Prostate gland (tissue), 2 donors: ENCODE measurements at regions not wholly inside any gene's neighbourhood (a gene's known extent, or its start where the extent isn't known, plus 50 kb on each side); places are given as distances from the start of the nearest gene placed in this dataset.

Experiments
- CTCF ChIP-seq, 4 experiments: fragments of 200-600 bp in 2 of 4; fragments of 450-650 bp in 2 of 4; sonication (generic) in 2 of 4; IDR thresholded peaks; 1 replicate in 3 of 4; 2 replicates in 1 of 4; pipeline ENCODE4 v1.5.1; 2016 to 2019; ENCODE audit warnings: antibody characterized with exemption in 4 of 4, mild to moderate bottlenecking in 2 of 4, moderate library complexity in 2 of 4
- POLR2AphosphoS5 ChIP-seq: sonication (generic); formaldehyde crosslinking; IDR thresholded peaks from one replicate; pipeline ENCODE4 v1.6.1; 2017; ENCODE audit warnings: antibody characterized with exemption

DNA sequence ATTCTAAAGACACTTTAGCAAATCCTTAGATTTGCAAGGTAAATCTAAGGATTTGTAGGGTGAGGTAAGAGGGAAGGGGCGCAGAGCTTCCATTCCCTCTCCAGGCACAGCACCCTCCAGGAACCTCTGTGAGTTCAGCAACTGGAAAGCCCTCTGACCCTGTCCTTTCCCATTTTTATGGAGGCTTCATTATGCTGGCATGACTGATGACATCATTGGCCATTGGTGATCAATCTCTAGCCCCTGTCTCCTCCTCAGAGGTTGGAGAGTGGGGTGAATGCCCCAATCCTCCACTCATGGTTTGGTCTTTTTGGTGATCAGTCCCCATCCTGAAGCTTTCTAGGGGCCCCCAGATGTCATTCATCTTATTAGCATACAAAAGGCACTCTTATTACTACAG is 187.8 kb downstream of the TSN start:
- no peak for TF ChIP-seq CTCF (IDR thresholded peaks at IDR 0.05)
- no peak for TF ChIP-seq POLR2AphosphoS5
